Muscle layer of duodenum (tissue), 2 donors: ENCODE measurements at regions not wholly inside any gene's neighbourhood (a gene's known extent, or its start where the extent isn't known, plus 50 kb on each side); places are given as distances from the start of the nearest gene placed in this dataset.

Experiments used
- H3K27ac ChIP-seq: one replicate; pipeline ENCODE4 v1.7.0; 2013; ENCODE audit warnings: mild to moderate bottlenecking, low read length
- H3K27me3 ChIP-seq: one replicate; pipeline ENCODE4 v1.7.0; 2013; ENCODE audit warnings: low read depth, mild to moderate bottlenecking, control low read depth, low read length
- H3K36me3 ChIP-seq, 2 donors: one replicate each; pipeline ENCODE4 v1.7.0; 2013; ENCODE audit warnings: low read length in 2 of 2, control low read depth in 1 of 2, mild to moderate bottlenecking in 1 of 2; ENCODE audit not compliant: insufficient read depth in 2 of 2, control insufficient read depth in 1 of 2
- H3K4me1 ChIP-seq, 2 donors: one replicate each; pipeline ENCODE4 v1.7.0; 2013; ENCODE audit warnings: low read length in 2 of 2, mild to moderate bottlenecking in 2 of 2, control low read depth in 1 of 2, moderate library complexity in 1 of 2; ENCODE audit not compliant: insufficient read depth in 2 of 2, control insufficient read depth in 1 of 2
- H3K4me3 ChIP-seq, 2 donors: one replicate each; pipeline ENCODE4 v1.7.0; 2013; ENCODE audit warnings: low read length in 2 of 2, low read depth in 1 of 2, mild to moderate bottlenecking in 1 of 2
- H3K9me3 ChIP-seq, 2 donors: one replicate each; pipeline ENCODE4 v1.7.0; 2013; ENCODE audit warnings: low read length in 2 of 2, control low read depth in 1 of 2, mild to moderate bottlenecking in 1 of 2; ENCODE audit not compliant: control insufficient read depth in 1 of 2
- donor health status: healthy.

DNA sequence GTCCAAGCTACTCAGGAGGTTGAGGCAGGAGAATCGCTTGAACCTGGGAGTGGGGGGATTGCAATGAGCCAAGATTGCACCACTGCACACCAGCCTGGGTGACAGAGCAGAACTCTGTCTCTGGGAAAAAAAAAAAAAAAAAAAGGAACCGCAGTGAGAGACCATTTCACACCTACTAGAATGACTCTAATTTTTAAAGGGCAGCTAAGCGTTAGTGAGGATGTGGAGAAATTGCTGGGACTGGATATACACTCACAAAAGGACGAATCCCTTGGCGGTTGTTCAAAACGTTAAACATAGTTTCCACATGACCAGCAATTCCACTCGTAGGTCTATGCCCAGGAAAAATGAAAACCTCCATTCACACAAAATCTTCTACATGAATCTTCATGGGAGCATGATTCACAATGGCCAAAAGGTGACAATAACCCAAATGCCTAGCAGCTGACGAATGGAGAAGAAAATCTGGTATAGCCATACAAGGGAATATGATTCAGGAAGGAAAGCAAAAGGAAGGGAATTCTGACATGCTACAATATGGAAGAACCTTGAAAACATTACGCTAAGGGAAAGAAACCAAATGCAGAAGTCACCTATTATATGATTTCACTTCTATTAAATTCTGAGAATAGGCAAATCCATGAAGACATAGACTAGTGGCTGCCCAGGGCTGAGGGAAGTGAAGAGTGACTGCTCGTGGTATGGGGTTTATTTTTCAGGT, 127.0 kb downstream of the CHSY1 start:
- no peak overlapping the region for H3K4me3 ChIP-seq
- no peaks in the 10 kb centered on the region for H3K27me3 ChIP-seq
- H3K4me1 ChIP-seq = peaks cover 5 to 27% of the 10 kb centered on the region in 2 donors
- no peaks in the 10 kb centered on the region for H3K9me3 ChIP-seq
- H3K27ac ChIP-seq = no peak overlapping the region
- H3K36me3 ChIP-seq = no peaks in the 10 kb centered on the region

DNA sequence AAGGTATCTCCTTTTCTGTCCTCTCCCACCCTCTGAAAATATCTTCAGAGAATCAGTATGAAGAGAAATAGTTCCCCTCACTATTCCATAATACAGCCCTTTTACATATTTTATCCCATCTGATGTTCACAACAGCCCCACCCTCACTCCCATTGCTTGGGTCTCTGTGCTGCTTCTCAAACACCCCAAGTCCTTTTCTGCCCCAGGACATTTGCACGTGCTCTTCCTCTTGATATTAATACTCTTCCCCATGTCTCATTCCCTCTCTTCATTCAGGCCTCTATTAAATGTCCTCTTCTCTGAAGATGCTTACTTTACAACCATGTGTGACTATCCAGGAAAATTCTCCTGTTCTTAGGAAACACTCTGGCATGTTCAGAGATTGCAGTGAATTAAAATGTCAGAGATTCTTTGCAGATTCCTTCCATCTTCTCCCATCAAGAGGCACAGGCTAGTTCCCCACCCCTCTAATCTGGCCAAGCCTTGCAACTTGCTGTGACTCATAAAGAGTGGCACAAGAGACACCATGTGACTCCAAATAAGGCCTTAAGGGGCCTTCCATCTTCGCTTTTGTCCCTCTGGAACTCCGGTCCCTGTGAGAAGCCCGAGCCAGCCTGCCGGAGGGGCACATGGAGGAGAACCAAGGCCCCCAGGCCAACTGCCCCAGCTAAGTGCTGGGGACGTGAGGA, 128.5 kb downstream of the CHSY1 start:
- H3K9me3 ChIP-seq = no peaks in the 10 kb centered on the region
- H3K4me1 ChIP-seq = peaks cover 5 to 27% of the 10 kb centered on the region in 2 donors
- no peak overlapping the region for H3K4me3 ChIP-seq
- H3K27ac ChIP-seq = no peak overlapping the region
- H3K27me3 ChIP-seq = no peaks in the 10 kb centered on the region
- no peaks in the 10 kb centered on the region for H3K36me3 ChIP-seq

DNA sequence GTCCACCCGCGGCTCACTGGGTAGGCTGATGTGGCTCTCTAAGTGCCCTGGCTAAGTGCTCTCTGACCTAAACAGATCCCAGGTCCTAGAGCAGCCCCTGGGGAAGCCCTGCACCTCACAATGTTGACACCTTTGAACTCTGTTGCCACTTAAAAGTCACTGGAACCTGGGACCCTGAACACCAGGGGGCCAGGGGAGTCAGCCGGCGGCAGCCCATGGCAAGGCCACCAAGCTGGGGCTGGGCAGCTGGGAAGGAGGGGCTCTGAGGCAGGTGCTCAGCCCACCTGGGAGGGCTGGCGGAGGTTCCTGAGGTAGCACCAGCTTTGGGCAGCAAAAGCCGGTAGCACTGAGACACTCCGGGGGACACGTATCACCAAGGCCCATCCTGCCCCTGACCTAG, 129.0 kb downstream of the CHSY1 start:
- no peak overlapping the region for H3K4me3 ChIP-seq
- H3K4me1 ChIP-seq = peaks cover 5 to 25% of the 10 kb centered on the region in 2 donors
- no peaks in the 10 kb centered on the region for H3K27me3 ChIP-seq
- no peaks in the 10 kb centered on the region for H3K36me3 ChIP-seq
- no peak overlapping the region for H3K27ac ChIP-seq
- no peaks in the 10 kb centered on the region for H3K9me3 ChIP-seq

DNA sequence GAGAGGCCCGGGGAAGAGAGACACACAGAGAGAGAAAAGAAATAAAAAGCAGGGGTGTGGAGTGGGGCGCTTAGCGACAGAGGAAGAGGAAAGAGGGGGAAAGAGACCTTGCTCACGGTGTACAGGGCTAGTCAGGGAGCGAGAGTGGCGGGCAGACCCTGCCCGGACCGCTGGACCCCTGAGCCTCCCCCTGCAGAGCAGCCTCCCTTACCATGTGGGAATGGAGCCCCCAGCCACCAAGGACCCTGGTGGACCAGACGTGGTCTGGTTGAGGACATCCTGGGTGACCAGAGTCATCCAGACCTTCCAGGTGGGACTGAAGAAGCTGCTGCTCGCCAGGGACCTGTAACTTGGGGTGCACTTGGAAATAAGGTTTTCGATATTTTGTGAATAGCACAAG, 129.6 kb downstream of the CHSY1 start:
- H3K9me3 ChIP-seq = no peaks in the 10 kb centered on the region
- peaks cover 4 to 21% of the 10 kb centered on the region in 2 donors for H3K4me1 ChIP-seq
- H3K27me3 ChIP-seq = no peaks in the 10 kb centered on the region
- peak overlapping the region in 1 of 2 donors; percentile 27 for H3K4me3 ChIP-seq
- no peaks in the 10 kb centered on the region for H3K36me3 ChIP-seq
- peak overlapping the region; percentile 30 for H3K27ac ChIP-seq

DNA sequence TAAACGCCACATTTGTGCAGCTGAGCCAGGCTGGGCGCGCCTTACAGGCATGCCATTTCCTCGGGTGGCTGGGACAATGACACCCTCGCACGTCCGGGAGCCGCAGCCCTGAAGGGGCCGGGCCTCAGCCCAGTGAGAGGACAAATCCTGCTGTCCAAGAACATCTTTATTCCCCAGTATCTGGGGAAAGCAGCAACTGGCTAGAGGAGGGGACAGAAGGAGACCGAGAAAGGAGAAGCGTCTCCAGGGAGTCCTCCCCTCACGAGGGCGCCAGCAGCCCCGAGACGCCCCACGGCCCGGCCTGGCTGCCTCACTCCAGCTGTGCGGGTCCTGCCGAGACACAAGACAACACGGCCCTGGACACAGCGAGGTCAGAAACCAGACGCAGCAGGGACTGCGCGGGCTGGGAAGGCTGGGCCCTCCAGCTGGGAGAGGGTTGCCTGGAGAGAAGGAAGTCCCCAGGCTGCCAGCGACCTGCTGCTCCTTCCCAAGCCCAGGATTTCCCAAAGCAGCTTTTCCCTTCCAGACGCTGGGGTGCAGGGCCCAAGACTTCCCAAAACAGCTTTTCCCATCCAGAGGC, 130.2 kb downstream of the CHSY1 start:
- H3K4me3 ChIP-seq = peak overlapping the region; percentile 27 to 37
- no peaks in the 10 kb centered on the region for H3K9me3 ChIP-seq
- no peaks in the 10 kb centered on the region for H3K36me3 ChIP-seq
- H3K4me1 ChIP-seq = peaks cover 0 to 14% of the 10 kb centered on the region in 2 donors
- peak overlapping the region; percentile 30 for H3K27ac ChIP-seq
- H3K27me3 ChIP-seq = no peaks in the 10 kb centered on the region

DNA sequence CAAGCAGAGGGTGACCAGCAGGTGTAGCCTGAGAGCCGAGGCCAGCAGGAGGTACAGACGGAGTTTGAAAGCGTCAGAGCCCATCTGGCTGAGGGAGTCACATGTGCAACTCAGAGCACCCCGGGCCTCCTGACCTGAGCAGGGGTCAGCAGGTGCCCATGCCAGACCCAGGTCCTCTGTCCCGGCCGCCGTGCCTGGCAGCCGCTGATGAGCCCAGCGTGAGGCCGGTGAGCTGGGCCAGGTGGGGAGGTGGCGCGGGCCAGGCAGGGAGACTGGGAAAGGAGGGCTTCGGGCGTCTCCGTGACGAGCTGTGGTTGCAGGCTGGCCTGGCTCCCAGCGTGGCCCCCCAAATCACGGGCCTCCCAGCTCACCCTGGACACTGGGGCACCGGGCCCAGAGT, 130.9 kb downstream of the CHSY1 start:
- Histone ChIP-seq H3K9me3 (no peaks in the 10 kb centered on the region), H3K4me3 (no peak overlapping the region), H3K36me3 (no peaks in the 10 kb centered on the region), H3K27me3 (no peaks in the 10 kb centered on the region), H3K27ac (no peak overlapping the region), H3K4me1 (peaks cover 0 to 17% of the 10 kb centered on the region in 2 donors)

DNA sequence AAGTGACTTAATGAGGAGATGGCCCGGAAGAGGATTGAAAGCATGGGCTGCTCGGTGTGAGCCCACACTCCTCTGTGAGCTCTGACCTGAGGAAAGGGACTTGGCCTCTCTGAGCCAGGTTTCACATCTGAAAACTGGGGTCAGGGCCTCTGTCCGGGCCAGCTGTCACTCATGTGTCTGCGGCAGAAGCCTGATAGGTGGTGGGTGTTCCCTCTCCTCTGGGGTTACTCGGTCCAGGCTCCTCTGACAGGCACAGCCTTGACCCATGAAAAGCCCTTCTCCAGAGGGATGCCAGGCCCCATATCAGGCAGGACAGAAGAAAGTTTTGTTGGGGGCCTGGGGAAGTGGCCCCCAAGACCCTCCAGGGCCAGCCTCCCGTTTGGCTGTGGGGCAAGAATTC, 131.4 kb downstream of the CHSY1 start:
- no peak overlapping the region for H3K27ac ChIP-seq
- no peaks in the 10 kb centered on the region for H3K27me3 ChIP-seq
- no peak overlapping the region for H3K4me3 ChIP-seq
- H3K36me3 ChIP-seq = no peaks in the 10 kb centered on the region
- peaks cover 0 to 22% of the 10 kb centered on the region in 2 donors for H3K4me1 ChIP-seq
- H3K9me3 ChIP-seq = no peaks in the 10 kb centered on the region
